CD4-positive, CD25-positive, alpha-beta regulatory T cell (primary cell): ENCODE measurements at regions not wholly inside any gene's neighbourhood (a gene's known extent, or its start where the extent isn't known, plus 50 kb on each side); places are given as distances from the start of the nearest gene placed in this dataset.

Experiments
- ATAC-seq, 2 donors: fragments of 150-1000 bp; cut with Tn5 transposase; one replicate each; pipeline ENCODE4 v1.10.0; 2021; ENCODE audit warnings: low read depth in 2 of 2, moderate number of reproducible peaks in 2 of 2, moderate library complexity in 1 of 2
- DNase-seq, 3 donors: peaks; one replicate each; pipeline versions ENCODE4 v3.0.0 to v3.0.0-alpha.2; 2012 to 2022; ENCODE audit warnings: mixed read lengths in 1 of 3
- H3K27ac ChIP-seq: one replicate; pipeline ENCODE4 v1.7.0; 2013; ENCODE audit warnings: mild to moderate bottlenecking, low read length; ENCODE audit not compliant: insufficient read depth, poor library complexity, severe bottlenecking
- H3K27me3 ChIP-seq: one replicate; pipeline ENCODE4 v1.7.0; 2013; ENCODE audit warnings: low read length; ENCODE audit not compliant: control insufficient read depth, insufficient read depth
- H3K36me3 ChIP-seq: one replicate; pipeline ENCODE4 v1.7.0; 2013; ENCODE audit warnings: mild to moderate bottlenecking, low read length, moderate library complexity; ENCODE audit not compliant: control insufficient read depth, insufficient read depth
- H3K4me1 ChIP-seq: 2 replicates; pipeline ENCODE4 v1.7.0; 2013; ENCODE audit warnings: mild to moderate bottlenecking, low read length; ENCODE audit not compliant: insufficient read depth, control insufficient read depth, poor library complexity, severe bottlenecking
- H3K4me3 ChIP-seq: one replicate; pipeline ENCODE4 v1.7.0; 2013; ENCODE audit warnings: low read depth, mild to moderate bottlenecking, low read length, moderate library complexity
- H3K9me3 ChIP-seq, 2 experiments: 1 replicate in 1 of 2; 2 replicates in 1 of 2; pipeline ENCODE4 v1.7.0; 2013; ENCODE audit warnings: low read length in 2 of 2, mild to moderate bottlenecking in 1 of 2, moderate library complexity in 1 of 2; ENCODE audit not compliant: control insufficient read depth in 2 of 2
- H3K27ac Mint-ChIP-seq, 3 donors: one replicate each; pipeline ENCODE4 v1.8.0; 2020 to 2022; ENCODE audit warnings: mild to moderate bottlenecking in 3 of 3, mixed read lengths in 3 of 3, moderate library complexity in 2 of 3
- H3K27me3 Mint-ChIP-seq: one replicate; pipeline ENCODE4 v1.8.0; 2022; ENCODE audit warnings: mild to moderate bottlenecking, mixed read lengths
- H3K36me3 Mint-ChIP-seq: one replicate; pipeline ENCODE4 v1.8.0; 2020; ENCODE audit warnings: mixed read lengths
- H3K4me1 Mint-ChIP-seq, 4 donors: one replicate each; pipeline ENCODE4 v1.8.0; 2020 to 2022; ENCODE audit warnings: mixed read lengths in 4 of 4, mild to moderate bottlenecking in 1 of 4
- H3K4me3 Mint-ChIP-seq, 4 donors: one replicate each; pipeline ENCODE4 v1.8.0; 2020 to 2022; ENCODE audit warnings: mild to moderate bottlenecking in 4 of 4, mixed read lengths in 4 of 4, moderate library complexity in 3 of 4
- H3K9me3 Mint-ChIP-seq, 7 donors: one replicate each; pipeline ENCODE4 v1.8.0; 2020 to 2022; ENCODE audit warnings: mixed read lengths in 7 of 7, mild to moderate bottlenecking in 3 of 7, moderate library complexity in 2 of 7

GRCh38 chr4:22072726-22073125, 124.2 kb upstream of the KCNIP4 start:
- H3K27ac Mint-ChIP-seq: no peak overlapping the region
- no peak for ATAC-seq

GRCh38 chr4:22072240-22072639, 123.7 kb upstream of the KCNIP4 start:
- ATAC-seq (no peak), DNase-seq (no peak)
- no peak overlapping the region for H3K4me3 ChIP-seq
- Mint-ChIP-seq H3K27ac (no peak overlapping the region), H3K27me3 (no peaks in the 10 kb centered on the region), H3K4me3 (no peak overlapping the region), H3K36me3 (no peaks in the 10 kb centered on the region), H3K9me3 (peaks cover 0 to 23% (median 13%) of the 10 kb centered on the region in 7 donors), H3K4me1 (no peaks in the 10 kb centered on the region)
- no peaks in the 10 kb centered on the region for H3K27me3 ChIP-seq
- H3K9me3 ChIP-seq: no peaks in the 10 kb centered on the region
- no peak overlapping the region for H3K27ac ChIP-seq
- H3K36me3 ChIP-seq: no peaks in the 10 kb centered on the region
- no peaks in the 10 kb centered on the region for H3K4me1 ChIP-seq

More at GRCh38 chr4:22072726-22073125, 124.2 kb upstream of the KCNIP4 start:
- H3K27ac ChIP-seq: no peak overlapping the region
- H3K4me1 Mint-ChIP-seq: no peaks in the 10 kb centered on the region
- H3K4me1 ChIP-seq: no peaks in the 10 kb centered on the region
- no peak overlapping the region for H3K4me3 Mint-ChIP-seq
- no peak overlapping the region for H3K4me3 ChIP-seq
- H3K27me3 Mint-ChIP-seq: no peaks in the 10 kb centered on the region
- no peaks in the 10 kb centered on the region for H3K36me3 ChIP-seq
- peaks cover 0 to 27% (median 13%) of the 10 kb centered on the region in 7 donors for H3K9me3 Mint-ChIP-seq
- DNase-seq: no peak
- no peaks in the 10 kb centered on the region for H3K27me3 ChIP-seq
- no peaks in the 10 kb centered on the region for H3K9me3 ChIP-seq
- H3K36me3 Mint-ChIP-seq: no peaks in the 10 kb centered on the region

- Mint-ChIP-seq H3K36me3 (no peaks in the 10 kb centered on the region), H3K4me1 (no peaks in the 10 kb centered on the region), H3K27ac (no peak overlapping the region), H3K9me3 (peaks cover 0 to 22% (median 13%) of the 10 kb centered on the region in 7 donors), H3K4me3 (no peak overlapping the region), H3K27me3 (no peaks in the 10 kb centered on the region)
- DNase-seq (no peak), ATAC-seq (no peak)
- no peaks in the 10 kb centered on the region for H3K36me3 ChIP-seq
- H3K27me3 ChIP-seq: no peaks in the 10 kb centered on the region
- no peaks in the 10 kb centered on the region for H3K4me1 ChIP-seq
- no peak overlapping the region for H3K27ac ChIP-seq
- H3K4me3 ChIP-seq: no peak overlapping the region
- H3K9me3 ChIP-seq: no peaks in the 10 kb centered on the region
Observed at GRCh38 chr4:22071749-22072148, 123.2 kb upstream of the KCNIP4 start.

GRCh38 chr4:22070256-22070655, 121.7 kb upstream of the KCNIP4 start:
- Mint-ChIP-seq H3K9me3 (peaks cover 0 to 14% (median 13%) of the 10 kb centered on the region in 7 donors), H3K4me1 (no peaks in the 10 kb centered on the region), H3K36me3 (no peaks in the 10 kb centered on the region), H3K27ac (no peak overlapping the region), H3K27me3 (no peaks in the 10 kb centered on the region), H3K4me3 (no peak overlapping the region)
- H3K4me3 ChIP-seq: no peak overlapping the region
- no peaks in the 10 kb centered on the region for H3K9me3 ChIP-seq
- no peaks in the 10 kb centered on the region for H3K36me3 ChIP-seq
- no peak for ATAC-seq
- H3K27me3 ChIP-seq: no peaks in the 10 kb centered on the region
- H3K4me1 ChIP-seq: no peaks in the 10 kb centered on the region
- no peak for DNase-seq
- H3K27ac ChIP-seq: no peak overlapping the region

- no peak overlapping the region for H3K4me3 ChIP-seq
- Mint-ChIP-seq H3K36me3 (no peaks in the 10 kb centered on the region), H3K4me3 (no peak overlapping the region), H3K27ac (no peak overlapping the region), H3K9me3 (peaks cover 4 to 22% (median 7%) of the 10 kb centered on the region in 7 donors), H3K27me3 (no peaks in the 10 kb centered on the region), H3K4me1 (no peaks in the 10 kb centered on the region)
- no peaks in the 10 kb centered on the region for H3K36me3 ChIP-seq
- DNase-seq (no peak), ATAC-seq (no peak)
- H3K27me3 ChIP-seq: no peaks in the 10 kb centered on the region
- H3K4me1 ChIP-seq: no peaks in the 10 kb centered on the region
- H3K9me3 ChIP-seq: peaks cover 0 to under 1% of the 10 kb centered on the region in 2 experiments
- no peak overlapping the region for H3K27ac ChIP-seq
Observed at GRCh38 chr4:22063613-22064012, 115.0 kb upstream of the KCNIP4 start.

GRCh38 chr4:22062676-22063075, 114.1 kb upstream of the KCNIP4 start:
- H3K27me3 ChIP-seq: no peaks in the 10 kb centered on the region
- ATAC-seq (no peak), DNase-seq (no peak)
- H3K9me3 Mint-ChIP-seq: peaks cover 4 to 27% (median 9%) of the 10 kb centered on the region in 7 donors
- H3K36me3 ChIP-seq: no peaks in the 10 kb centered on the region
- no peak overlapping the region for H3K27ac Mint-ChIP-seq
- no peaks in the 10 kb centered on the region for H3K36me3 Mint-ChIP-seq
- H3K27me3 Mint-ChIP-seq: no peaks in the 10 kb centered on the region
- no peak overlapping the region for H3K4me3 Mint-ChIP-seq
- no peaks in the 10 kb centered on the region for H3K4me1 ChIP-seq
- peaks cover 0 to 6% of the 10 kb centered on the region in 2 experiments for H3K9me3 ChIP-seq
- H3K27ac ChIP-seq: no peak overlapping the region
- H3K4me3 ChIP-seq: no peak overlapping the region
- no peaks in the 10 kb centered on the region for H3K4me1 Mint-ChIP-seq

GRCh38 chr4:22055954-22056353, 107.4 kb upstream of the KCNIP4 start:
- no peak overlapping the region for H3K4me3 Mint-ChIP-seq
- DNase-seq: no peak
- no peak for ATAC-seq
- H3K27me3 Mint-ChIP-seq: no peaks in the 10 kb centered on the region
- Histone ChIP-seq H3K36me3 (no peaks in the 10 kb centered on the region), H3K4me3 (no peak overlapping the region), H3K27me3 (no peaks in the 10 kb centered on the region), H3K4me1 (no peaks in the 10 kb centered on the region), H3K27ac (no peak overlapping the region), H3K9me3 (peaks cover 0 to 6% of the 10 kb centered on the region in 2 experiments)
- no peak overlapping the region for H3K27ac Mint-ChIP-seq
- no peaks in the 10 kb centered on the region for H3K4me1 Mint-ChIP-seq
- H3K36me3 Mint-ChIP-seq: no peaks in the 10 kb centered on the region
- peaks cover 3 to 26% (median 12%) of the 10 kb centered on the region in 7 donors for H3K9me3 Mint-ChIP-seq

GRCh38 chr4:22052076-22052475, 103.5 kb upstream of the KCNIP4 start:
- DNase-seq (no peak), ATAC-seq (no peak)
- Mint-ChIP-seq H3K4me1 (no peaks in the 10 kb centered on the region), H3K36me3 (no peaks in the 10 kb centered on the region), H3K27ac (no peak overlapping the region), H3K9me3 (peaks cover 2 to 23% (median 14%) of the 10 kb centered on the region in 7 donors), H3K4me3 (no peak overlapping the region), H3K27me3 (no peaks in the 10 kb centered on the region)
- no peaks in the 10 kb centered on the region for H3K36me3 ChIP-seq
- no peaks in the 10 kb centered on the region for H3K9me3 ChIP-seq
- no peaks in the 10 kb centered on the region for H3K4me1 ChIP-seq
- no peak overlapping the region for H3K4me3 ChIP-seq
- H3K27me3 ChIP-seq: no peaks in the 10 kb centered on the region
- no peak overlapping the region for H3K27ac ChIP-seq
